CD4-positive, alpha-beta T cell treated with Interleukin-1 beta for 1 hour (primary cell): ENCODE measurements at regions not wholly inside any gene's neighbourhood (a gene's known extent, or its start where the extent isn't known, plus 50 kb on each side); places are given as distances from the start of the nearest gene placed in this dataset.
"Not testable (repeated sequence)": the region's sequence is repeated elsewhere in the genome, so short reads cannot be mapped to it uniquely, and the experiment has no call there.

Experiments used
- DNase-seq, 2 donors: peaks; one replicate each; pipeline ENCODE4 v3.0.0-alpha.2; 2020 to 2022

DNA sequence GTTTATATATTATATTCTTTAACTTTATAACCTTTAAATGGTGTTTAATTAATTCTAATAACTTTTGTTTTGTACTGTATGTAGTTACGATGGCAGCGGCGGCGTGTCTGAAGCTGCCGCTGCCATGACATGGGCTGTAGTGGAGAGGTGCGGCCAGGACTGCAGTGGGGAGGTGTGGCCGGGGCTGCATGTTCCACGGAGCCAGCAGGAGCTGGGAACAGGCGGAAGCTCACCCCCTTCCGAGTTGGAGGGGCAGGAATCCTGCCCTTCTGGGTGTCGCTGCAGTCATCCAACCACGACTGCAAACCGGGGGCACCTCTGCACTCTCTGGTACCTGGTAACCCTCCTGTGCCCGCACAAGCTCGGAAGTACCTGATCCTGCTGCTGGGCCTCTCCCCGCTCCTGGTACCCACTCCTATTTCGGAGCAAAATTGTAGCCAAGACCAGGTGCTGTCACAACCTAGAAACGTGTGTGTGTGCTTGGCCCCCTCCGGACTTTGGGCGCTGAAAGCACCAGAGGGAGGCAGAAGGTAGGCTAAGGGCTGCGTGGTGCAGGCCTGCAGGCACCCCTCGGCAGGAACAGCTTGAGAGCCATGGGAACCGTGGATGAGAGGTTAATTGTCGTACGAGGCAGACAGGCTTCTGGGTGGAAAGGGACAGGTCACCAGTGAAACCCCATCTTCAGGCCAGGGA, 1329.7 kb upstream of the SLC39A10 start:
- no peak for DNase-seq

DNA sequence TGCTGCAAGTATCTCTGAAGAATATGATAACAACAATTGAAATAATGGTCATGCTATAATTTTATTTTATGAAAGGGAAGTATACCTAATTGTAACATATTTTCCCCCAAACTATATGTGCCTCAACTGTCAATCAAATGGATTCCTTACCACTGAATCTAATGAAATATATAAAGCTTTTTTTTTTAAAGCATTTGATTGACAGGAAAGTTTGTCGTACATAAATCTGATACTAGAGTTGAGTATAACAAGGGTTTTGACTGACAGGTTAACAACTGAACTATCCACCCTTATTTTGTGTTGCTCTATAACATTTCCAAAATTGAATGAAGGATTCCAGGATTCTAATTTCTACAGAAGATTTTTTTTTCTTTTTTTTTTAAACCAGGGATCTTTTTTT, 1333.3 kb upstream of the SLC39A10 start:
- no peak for DNase-seq

DNA sequence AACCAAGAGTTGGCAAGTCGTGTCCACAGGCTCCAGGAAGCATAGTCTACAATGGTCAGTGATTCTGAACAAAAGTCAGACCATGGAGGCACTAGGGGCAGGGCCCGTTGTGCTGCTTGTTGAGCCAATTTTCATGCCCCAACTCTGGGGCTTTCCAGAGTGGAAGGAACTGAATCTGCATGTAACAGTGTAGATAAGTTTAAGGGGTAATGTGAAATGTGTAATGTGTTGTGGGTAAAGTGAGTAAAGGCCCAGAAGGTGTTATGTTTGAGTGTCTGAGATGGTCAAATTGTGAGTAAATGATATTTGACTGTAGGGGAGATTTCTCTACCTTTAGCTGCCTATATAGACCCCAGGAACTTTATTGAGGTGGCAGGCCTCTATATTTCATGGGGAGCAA, 1336.5 kb upstream of the SLC39A10 start:
- DNase-seq, result no peak

DNA sequence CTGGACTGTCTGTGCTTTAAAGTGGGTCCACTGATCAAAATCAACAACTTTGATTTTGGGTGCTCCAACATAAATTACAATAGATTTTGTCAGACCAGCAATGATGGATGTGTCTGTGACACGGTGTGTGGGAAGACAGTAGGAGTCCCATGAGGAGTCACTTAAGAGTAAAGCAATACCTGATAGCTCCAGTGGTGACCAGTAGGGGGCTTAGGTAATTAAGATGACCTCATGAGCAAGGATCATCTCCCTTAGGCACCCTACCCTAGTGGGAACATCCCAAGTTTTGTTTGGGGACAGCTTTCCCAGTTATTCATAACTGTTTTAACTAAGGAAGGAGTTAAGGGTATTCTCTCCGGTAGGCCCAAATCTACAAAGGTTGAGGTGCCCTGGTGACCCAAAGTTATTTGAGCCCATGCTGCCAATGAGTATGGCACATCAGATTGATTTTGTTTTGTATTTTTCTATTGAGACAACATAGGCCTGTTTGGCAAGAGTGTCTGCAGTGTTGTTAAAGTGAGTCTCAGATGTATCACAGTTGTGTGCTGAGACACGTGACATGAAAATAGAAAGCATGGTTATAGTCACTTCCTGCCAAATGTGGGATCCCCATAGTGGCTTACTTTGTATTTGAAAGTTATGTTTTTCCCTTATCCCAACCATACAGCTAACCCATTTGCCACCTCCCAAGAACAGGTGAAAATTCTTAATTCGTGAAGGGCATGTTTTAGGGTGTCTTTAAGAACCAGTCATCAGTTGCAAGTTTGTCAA, 1337.6 kb upstream of the SLC39A10 start:
- no peak for DNase-seq

DNA sequence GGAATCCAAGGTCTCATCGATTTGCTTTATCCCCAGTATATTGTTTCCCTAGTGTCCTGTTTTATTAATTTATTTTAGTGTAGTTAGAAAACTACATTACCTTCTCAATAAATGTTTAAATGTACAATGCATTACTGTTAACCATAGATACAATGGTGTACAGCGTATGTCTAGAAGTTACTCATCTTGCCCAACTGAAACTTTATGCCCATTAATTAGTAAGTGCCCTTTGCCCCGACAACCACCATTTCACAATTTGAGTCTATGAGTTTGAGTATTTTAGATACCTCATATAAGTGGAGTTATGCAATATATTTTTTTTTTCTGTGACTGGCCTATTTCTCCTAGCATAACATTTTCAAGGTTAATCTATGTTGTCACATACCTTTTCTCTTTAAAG, 1343.0 kb upstream of the SLC39A10 start:
- no peak for DNase-seq

DNA sequence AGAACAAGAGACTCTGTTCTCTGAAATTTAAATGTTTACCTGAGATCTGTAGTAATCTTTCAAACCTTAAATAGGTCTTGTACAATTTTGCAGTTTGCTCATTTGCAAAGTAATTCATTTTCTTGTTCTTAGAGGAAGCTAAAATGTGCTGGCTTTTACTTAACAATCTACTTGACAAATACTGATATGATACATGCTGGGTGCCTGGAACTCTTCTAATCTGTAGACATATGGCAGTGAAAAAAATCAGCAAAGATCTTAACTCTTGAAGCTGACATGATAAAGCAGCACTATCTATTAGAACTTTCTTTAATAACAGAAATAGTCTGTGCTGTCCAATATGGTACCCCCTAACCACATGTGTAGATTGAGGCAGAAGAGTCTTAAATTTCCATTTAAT, 1352.8 kb upstream of the SLC39A10 start:
- DNase-seq, result no peak

DNA sequence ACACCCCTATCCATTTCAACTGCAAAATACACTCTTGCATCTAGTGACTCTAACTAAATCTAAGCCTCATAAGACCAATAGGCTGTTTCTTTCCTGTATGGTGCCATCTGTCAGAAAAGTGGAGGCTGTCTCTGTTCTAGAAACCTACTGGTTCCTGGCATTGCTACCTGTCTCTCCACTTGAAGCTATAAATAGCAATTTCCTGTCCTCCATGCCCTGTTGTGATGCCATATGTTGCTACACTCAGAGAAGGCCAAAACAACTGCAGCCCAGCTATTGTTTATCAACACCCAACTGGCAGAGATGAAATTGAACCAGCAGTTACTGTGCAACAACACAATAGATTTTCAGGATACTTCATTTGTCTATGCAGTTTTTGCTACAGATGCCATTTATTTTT, 1355.1 kb upstream of the SLC39A10 start:
- DNase-seq, result no peak

DNA sequence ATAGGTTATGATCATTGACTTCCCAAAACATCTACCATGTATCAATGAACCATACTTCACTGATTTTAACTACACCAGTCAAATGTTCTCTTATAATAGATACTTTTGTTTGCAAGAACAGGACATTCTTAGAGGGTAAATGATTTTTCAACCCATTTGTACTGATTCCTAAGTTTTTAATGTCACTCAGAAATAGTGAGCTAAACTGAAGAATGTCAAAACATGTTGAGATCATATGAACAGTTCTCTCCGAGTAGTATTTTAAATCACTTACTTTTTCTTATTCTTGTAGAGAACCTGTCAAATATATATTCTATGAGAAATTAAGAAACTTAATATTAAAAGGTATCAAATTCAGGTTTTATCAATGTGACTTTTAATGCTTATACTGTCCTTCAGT, 1362.9 kb upstream of the SLC39A10 start:
- no peak for DNase-seq

DNA sequence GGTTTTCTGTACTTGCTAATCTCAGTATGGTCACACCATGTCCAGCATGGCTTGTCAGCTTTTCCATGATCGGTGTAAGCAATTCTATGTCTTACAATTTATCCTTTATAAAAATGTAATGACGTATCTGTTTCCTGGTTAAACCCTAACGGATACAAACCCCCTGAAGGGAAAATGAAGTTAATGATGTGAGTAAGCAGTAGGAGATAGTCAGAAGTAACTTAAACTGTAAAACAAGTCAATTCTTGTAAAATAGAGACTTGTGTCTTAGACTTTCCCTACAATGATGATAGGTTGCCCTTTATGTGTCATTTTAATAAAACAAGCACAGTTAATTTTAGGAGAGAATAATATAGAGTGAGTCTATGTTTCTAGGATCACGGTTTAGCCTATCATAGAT, 1365.9 kb upstream of the SLC39A10 start:
- DNase-seq, result no peak

DNA sequence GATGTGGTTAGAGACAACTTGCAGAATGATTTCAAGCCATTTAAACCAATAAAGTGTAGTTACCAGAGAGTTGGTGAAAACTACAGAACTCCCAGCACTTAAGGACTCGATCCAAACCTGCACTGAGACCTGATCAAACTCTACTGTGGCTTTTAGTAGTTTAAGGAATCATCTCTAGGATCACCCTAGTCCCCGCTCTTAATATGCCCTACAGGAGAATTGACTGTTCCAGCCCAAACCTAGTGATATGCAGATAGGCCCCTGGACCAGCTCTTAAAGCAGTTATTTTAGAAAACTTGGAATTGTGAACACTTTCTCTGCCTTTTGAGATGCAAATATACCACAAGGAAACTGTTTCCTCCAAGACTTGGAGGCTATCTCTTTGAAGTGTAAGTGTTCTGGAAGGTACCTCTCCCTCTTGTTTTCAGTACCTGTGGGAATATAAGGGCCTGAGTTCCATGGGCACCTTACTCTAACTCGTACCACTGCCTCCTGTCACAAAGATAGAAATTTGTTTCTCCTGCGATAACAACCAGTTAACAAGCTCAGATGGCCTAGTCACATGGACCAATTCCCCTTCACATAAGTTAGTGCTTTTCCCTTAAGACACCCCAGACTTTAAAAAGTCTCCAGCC, 1367.2 kb upstream of the SLC39A10 start:
- DNase-seq, result no peak

DNA sequence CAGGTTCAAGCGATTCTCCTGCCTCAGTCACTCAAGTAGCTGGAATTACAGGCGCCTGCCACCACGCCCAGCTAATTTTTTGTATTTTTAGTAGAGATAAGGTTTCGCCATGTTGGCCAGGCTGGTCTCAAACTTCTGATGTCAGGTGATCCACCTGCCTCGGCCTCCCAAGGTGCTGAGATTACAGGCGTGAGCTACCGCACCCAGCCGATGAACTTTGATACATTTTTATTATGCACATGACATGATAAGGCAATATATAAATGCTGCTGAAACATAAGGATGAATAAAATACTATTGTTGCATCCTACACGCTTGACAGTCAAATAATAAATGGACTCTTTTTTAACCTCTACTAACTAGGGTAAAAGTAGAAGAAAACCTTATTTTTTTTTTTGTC, 1380.4 kb upstream of the SLC39A10 start:
- DNase-seq, result not testable (repeated sequence)

DNA sequence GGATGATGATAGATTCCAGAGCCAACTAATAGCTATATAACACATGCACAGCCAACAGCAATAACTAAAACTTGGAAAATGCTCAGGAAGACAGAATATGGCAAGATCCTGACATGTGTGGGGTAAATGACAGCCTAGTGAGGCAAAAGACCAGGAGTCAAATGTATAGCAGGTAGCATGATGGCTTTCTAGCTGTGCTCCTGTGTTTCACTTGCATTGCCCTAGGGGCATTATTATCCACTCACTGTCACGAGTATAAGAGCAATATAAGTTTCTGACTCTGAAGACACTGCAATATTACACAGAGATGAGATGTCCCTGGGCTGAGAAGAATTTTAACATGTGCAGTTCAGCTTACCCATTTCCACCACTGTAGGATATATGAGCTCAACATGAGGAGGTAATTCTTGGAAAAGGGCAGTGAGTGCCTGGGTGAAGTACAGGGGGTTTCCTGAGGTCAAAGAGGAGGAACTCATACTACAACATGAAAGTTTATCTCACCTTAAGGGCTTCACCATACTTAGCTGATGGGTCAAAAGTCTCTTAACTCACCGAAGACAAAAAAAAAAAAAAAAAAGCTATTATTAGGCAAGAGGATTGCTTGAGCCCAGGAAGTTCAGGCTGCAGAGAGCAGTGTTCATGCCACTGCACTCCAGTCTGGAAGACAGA, 1385.6 kb upstream of the SLC39A10 start:
- DNase-seq, result no peak

DNA sequence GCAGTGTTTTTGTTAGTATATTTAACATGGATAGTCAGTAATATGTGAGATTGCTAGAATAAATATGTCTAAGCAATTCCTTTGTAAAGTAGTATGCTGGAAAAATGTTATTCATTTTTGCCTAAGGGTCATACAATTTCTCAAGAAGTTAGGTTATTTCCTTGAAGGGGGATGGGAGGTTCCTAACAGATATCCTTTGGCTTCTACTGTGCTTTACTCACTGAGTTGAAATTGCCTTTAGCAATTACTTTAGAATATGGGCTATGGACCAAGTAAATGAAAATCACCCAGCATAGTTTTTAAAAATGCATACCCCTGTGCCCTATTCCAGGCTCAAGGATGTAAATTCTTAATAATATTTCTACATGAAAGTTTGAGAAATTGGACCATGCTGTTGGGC, 1386.4 kb upstream of the SLC39A10 start:
- no peak for DNase-seq

DNA sequence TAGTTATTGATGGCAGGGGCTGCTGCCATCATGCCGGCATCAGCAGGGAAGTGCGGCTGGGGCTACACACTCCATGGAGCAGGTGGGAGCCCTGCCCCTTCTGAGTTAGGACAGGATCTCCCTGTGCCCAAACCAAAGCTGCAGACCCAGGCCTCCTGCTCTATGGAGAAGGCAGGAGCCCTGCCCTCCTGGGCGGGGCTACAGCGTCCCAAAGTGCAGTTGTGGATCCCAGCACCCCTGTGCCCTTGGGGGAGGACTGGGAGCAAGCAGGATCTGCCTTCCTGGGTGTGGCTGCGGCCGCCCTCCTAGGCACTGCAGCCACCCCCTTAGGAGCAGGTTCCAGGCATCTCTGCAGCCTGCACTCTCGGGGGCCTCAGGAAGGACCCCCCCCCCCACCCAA, 1392.4 kb upstream of the SLC39A10 start:
- DNase-seq, result no peak

DNA sequence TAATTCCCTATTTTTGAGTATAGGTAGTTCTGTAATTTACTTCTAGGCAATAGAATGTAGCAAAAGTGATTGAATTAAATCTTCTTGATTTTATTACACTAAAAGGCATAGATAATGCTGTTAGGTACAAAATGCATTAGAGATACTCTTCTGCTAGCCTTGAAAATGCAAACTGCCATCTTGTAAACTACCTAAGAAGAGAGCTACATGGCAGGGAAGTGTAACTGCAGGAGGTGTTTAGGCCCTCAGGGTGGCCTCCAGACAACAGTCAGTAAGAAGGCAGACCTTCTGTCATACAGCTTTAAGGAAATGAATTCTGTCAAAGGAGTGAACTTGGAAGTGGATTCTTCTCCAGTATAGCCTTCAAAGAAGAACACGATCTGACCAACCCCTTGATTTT, 1396.8 kb upstream of the SLC39A10 start:
- no peak for DNase-seq

DNA sequence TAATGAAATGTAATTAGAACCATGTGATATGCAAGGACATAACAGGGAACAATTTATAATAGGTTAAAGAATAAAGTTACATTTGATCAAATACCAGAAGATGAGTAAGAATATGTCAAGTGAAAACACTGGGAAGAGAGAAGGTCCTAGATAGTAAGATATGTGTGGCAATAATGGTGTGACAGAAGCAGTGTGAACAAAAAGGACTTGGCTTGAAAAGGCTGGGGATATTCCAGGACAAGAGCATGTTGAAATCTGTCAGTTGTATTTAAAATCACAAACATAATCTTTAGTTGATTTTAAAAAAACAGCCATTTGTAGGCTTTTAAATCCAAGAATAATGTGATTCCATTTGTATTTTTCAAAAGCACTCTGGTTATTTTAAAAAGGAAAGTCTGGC, 1399.9 kb upstream of the SLC39A10 start:
- DNase-seq, result no peak

DNA sequence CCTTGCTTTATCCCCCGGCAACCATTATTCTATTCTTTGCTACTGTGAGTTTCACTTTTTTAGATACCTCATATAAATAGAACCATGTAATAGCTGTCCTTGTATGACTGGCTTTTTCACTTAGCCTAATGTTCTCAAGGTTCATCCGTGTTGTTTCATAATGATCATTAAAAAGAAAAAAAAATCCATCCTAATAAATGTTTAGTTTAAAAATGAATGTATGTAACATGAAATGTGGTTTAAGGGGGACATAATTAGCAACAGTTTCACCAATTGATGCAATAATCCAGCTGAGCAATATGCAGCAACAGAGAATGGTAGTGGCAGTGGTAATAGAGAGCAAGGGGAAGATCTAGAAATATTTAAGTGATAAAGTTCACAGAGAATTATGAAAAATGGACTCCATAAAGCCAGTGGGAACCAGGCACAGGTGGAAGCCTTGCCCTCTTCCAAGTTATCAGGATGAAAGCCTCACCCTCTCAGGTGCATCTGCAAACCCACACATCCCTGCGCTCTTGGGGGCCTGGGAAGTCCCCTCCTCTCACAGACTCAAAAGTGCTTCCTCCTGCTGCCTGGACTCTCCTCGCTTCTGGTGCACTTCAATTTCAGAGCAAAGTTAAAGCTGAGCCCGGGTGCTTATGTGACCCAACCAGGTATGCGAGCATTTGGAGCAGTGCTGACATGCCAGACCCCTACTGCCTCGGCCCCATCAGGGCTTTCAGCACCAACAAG, 1403.3 kb upstream of the SLC39A10 start:
- no peak for DNase-seq

DNA sequence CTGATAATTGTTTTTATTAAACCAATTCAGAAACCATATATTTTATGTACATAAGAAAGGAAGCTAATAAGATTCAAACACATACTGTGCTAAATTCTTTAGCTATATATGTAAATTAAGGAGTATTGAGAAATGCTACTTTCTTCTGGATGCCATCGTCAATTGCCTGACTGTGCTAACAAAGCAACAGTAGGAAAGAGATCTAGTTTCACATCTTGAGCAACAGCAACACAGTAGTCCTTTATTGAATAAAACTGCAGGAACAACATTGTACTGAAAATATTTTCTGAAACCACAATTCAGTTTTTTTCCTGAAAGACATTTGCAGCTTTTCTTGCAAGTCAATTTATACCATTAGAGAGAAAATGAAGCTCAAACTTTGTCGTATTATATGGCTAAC, 1404.9 kb upstream of the SLC39A10 start:
- no peak for DNase-seq

DNA sequence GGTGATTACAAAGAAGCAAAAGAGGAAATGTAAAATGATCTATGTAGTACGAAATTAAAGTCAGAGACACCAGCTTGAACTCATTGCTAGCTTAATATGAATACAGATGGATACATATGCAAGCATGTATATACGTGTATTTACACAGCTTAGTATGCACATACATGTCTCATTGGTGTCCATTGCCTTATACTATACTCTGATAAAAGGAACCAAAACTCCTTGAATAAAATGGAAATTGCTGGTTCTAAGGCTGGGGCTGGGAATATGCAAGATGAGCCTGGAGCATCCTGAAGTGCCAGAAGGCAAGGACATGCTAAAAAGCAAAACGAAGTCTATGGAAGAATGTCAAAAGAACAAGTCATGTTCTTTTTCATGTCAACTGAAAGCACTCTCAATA, 1424.4 kb upstream of the SLC39A10 start:
- DNase-seq, result no peak

DNA sequence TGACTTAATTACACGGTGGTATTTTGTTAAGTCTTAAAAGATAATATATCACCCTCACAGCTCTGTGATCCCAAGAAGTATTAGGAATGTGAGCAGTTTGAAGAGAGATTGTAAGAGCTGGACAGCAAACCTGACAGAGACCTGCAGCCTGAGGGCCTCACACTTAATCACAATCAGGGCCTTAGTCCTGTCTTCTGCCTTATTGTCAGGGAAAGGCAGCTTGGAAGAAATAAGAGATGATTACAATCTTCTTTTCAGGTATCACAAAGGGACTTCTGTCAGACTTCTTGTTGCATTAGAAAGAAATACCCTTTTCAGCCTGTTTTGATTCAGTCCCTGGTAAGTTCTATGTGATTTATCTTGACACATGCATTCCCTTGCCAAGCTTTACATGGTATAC, 1433.8 kb upstream of the SLC39A10 start:
- DNase-seq, result no peak

DNA sequence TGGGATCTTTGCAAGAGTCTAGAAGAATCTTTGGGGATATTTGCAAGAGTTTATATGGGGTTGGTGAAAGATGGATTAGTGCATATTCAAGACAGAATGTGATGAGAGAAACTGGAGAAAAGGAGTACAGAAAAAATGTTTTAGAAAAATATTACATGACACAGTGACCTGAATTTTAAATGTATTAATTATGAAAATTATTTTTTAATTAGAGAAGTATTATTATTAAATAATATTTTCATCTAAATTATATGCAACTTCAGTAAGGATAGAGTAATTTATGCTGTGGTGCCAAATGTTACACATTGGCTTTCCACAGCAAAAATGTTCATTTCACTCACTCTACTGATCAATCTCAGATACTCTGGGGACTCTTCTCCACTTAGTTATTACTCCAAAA, 1442.8 kb upstream of the SLC39A10 start:
- DNase-seq, result no peak

DNA sequence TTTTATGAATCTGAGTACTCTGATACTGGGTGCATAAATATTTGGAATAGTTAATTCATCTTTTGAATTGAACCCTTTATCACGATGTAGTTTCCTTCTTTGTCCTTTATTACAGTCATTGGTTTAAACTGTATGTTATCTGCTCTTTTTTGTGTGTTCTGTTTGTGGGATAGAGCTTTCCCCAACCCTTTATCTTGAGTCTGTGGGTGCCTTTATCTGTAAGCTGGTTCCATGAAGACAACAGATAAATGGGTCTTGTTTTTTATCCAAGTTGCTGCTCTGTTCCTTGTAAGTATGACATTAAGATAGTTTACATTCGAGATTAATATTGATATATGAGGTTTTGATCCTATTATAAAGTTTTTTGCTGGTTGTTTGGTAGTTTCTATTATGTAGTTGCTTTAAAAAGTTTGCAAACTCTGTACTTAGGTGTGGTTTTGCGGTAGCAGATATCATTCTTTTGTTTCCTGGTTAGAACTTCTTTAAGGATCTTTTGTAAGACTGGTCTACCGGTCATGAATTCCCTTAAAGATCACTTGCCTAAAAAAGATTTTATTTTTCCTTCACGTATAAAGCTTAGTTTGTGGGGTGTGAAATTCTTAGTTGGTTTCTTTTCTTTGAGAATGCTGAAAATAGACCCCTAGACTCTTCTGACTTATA, 1451.3 kb upstream of the SLC39A10 start:
- DNase-seq, result no peak

DNA sequence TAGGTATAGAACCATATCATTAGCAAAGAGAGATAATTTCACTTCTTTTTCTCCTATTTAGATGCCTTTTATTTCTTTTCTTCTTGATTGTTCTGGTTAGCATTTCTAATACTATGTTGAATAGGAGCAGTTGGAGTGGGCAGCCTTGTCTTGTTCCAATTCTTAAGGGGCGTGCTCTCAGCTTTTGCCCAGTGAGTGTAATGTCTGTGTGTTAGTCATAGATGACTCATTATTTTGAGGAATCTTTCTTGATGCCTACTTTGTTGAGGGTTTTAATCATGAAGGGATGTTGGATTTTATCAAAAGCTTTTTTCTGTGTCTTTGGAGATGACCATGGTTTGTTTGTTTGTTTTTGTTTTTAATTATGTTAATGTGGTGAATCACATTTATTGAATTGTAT, 1453.1 kb upstream of the SLC39A10 start:
- DNase-seq, result no peak
